Activated CD8-positive, alpha-beta T cell treated with anti-CD3 and anti-CD28 coated beads for 36 hours (primary cell): ENCODE measurements at regions not wholly inside any gene's neighbourhood (a gene's known extent, or its start where the extent isn't known, plus 50 kb on each side); places are given as distances from the start of the nearest gene placed in this dataset.
A peak's percentile ranks its signal among the peaks of the same experiment; 100 is the strongest.
"Not testable (repeated sequence)": the region's sequence is repeated elsewhere in the genome, so short reads cannot be mapped to it uniquely, and the experiment has no call there.

Source experiments
- ATAC-seq: fragments of 200-7000 bp; cut with Tn5 transposase; one replicate; pipeline ENCODE4 v1.10.0; 2021; ENCODE audit warnings: mild to moderate bottlenecking, moderate library complexity
- CTCF ChIA-PET: fragments of 350-600 bp; sonication (Branson Sonifier 250); formaldehyde crosslinking; loops from one replicate; lab custom pipeline; 2021; ENCODE audit warnings: antibody characterized with exemption; lab: Charles Lee
- POLR2A ChIA-PET: fragments of 350-600 bp; sonication (Branson Sonifier 250); formaldehyde crosslinking; loops from one replicate; lab custom pipeline; 2021; ENCODE audit warnings: antibody characterized with exemption; lab: Charles Lee
- DNase-seq: peaks from one replicate; pipeline ENCODE4 v3.0.0-alpha.2; 2020
- H3K27ac Mint-ChIP-seq: one replicate; pipeline ENCODE4 v1.8.0; 2021; ENCODE audit warnings: mild to moderate bottlenecking, mixed read lengths
- H3K27me3 Mint-ChIP-seq: one replicate; pipeline ENCODE4 v1.8.0; 2021; ENCODE audit warnings: mixed read lengths
- H3K36me3 Mint-ChIP-seq: one replicate; pipeline ENCODE4 v1.8.0; 2021; ENCODE audit warnings: low read depth, mixed read lengths
- H3K4me1 Mint-ChIP-seq: one replicate; pipeline ENCODE4 v1.8.0; 2021; ENCODE audit warnings: low read depth, mixed read lengths
- H3K4me3 Mint-ChIP-seq: one replicate; pipeline ENCODE4 v1.8.0; 2021; ENCODE audit warnings: mild to moderate bottlenecking, moderate library complexity, mixed read lengths
- H3K9me3 Mint-ChIP-seq: one replicate; pipeline ENCODE4 v1.8.0; 2021; ENCODE audit warnings: mixed read lengths
- intact Hi-C: fragments of 100-400 bp; cut with micrococcal nuclease; formaldehyde crosslinking; loops from one replicate; pipeline ENCODE4 v1.10.0; 2022
- TF ChIP-seq, protein P1 (sequence below): fragments of 200-600 bp; IDR thresholded peaks from one replicate; pipeline ENCODE4 v1.8.0; 2022; ENCODE audit warnings: antibody characterized with exemption, mild to moderate bottlenecking

GRCh38 chr21:15671188-15671587, 58.6 kb upstream of the USP25 start:
- no peak overlapping the region for H3K4me3 Mint-ChIP-seq
- no peak overlapping the region for H3K27ac Mint-ChIP-seq
- intact Hi-C loops = no loop called here
- TF ChIP-seq, protein P1, sequence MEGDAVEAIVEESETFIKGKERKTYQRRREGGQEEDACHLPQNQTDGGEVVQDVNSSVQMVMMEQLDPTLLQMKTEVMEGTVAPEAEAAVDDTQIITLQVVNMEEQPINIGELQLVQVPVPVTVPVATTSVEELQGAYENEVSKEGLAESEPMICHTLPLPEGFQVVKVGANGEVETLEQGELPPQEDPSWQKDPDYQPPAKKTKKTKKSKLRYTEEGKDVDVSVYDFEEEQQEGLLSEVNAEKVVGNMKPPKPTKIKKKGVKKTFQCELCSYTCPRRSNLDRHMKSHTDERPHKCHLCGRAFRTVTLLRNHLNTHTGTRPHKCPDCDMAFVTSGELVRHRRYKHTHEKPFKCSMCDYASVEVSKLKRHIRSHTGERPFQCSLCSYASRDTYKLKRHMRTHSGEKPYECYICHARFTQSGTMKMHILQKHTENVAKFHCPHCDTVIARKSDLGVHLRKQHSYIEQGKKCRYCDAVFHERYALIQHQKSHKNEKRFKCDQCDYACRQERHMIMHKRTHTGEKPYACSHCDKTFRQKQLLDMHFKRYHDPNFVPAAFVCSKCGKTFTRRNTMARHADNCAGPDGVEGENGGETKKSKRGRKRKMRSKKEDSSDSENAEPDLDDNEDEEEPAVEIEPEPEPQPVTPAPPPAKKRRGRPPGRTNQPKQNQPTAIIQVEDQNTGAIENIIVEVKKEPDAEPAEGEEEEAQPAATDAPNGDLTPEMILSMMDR = no peak
- ATAC-seq = no peak
- ChIA-PET CTCF (interaction anchor here (1.3 to 1.5 kb wide), 3 partner anchors 8 to 156 kb away, joined by 3 to 5 read pairs (median 3); no protein-coding TSS in a partner anchor), POLR2A (interaction anchor here (0.6 kb wide), 1 partner anchor 30 kb away, joined by 3 read pairs; no protein-coding TSS in a partner anchor)
- H3K27me3 Mint-ChIP-seq = no peaks in the 10 kb centered on the region
- no peaks in the 10 kb centered on the region for H3K36me3 Mint-ChIP-seq
- DNase-seq = no peak
- no peaks in the 10 kb centered on the region for H3K9me3 Mint-ChIP-seq
- no peaks in the 10 kb centered on the region for H3K4me1 Mint-ChIP-seq

GRCh38 chr21:15672578-15672977, 57.2 kb upstream of the USP25 start:
- H3K27me3 Mint-ChIP-seq, H3K27ac Mint-ChIP-seq, POLR2A ChIA-PET, H3K4me1 Mint-ChIP-seq, H3K36me3 Mint-ChIP-seq, DNase-seq, ATAC-seq, intact Hi-C loops, H3K4me3 Mint-ChIP-seq, H3K9me3 Mint-ChIP-seq: not testable (repeated sequence)
- CTCF ChIA-PET = interaction anchor here (1.3 kb wide), 1 partner anchor 154 kb away, joined by 3 read pairs; no protein-coding TSS in a partner anchor

DNA sequence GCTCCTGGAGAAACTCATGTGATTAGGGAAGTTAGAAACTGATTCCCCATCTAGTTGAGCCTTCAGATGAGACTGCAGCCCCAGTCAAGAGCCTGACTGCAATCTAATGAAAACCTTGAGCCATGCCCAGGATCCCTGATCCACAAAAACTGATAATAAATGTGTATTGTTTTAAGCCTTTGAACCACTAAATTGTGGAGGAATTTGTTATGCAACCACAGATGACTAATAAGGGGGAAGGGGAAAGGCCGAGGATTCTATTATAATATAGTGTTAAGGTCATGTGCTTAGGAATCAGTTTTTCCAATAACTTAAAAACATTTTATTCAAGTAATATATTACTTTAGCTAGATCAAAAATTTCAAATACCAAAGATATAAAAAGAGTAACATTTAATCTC, 52.8 kb upstream of the USP25 start:
- DNase-seq = no peak
- Mint-ChIP-seq H3K4me3 (no peak overlapping the region), H3K9me3 (no peaks in the 10 kb centered on the region), H3K27me3 (no peaks in the 10 kb centered on the region), H3K4me1 (no peaks in the 10 kb centered on the region), H3K36me3 (no peaks in the 10 kb centered on the region), H3K27ac (no peak overlapping the region)
- CTCF ChIA-PET = no interaction called here
- POLR2A ChIA-PET = no interaction called here
- no peak for ATAC-seq
- TF ChIP-seq, protein P1 = no peak
- intact Hi-C loops = no loop called here

- no peak overlapping the region for H3K27ac Mint-ChIP-seq
- peak; percentile 4 for DNase-seq
- intact Hi-C loops = no loop called here
- no peaks in the 10 kb centered on the region for H3K9me3 Mint-ChIP-seq
- TF ChIP-seq, protein P1 = no peak
- H3K4me3 Mint-ChIP-seq = no peak overlapping the region
- ATAC-seq = no peak
- CTCF ChIA-PET = interaction anchor here (1.7 kb wide), 1 partner anchor 9 kb away, joined by 5 read pairs; no protein-coding TSS in a partner anchor
- no peaks in the 10 kb centered on the region for H3K27me3 Mint-ChIP-seq
- no peaks in the 10 kb centered on the region for H3K36me3 Mint-ChIP-seq
- POLR2A ChIA-PET = no interaction called here
- peaks cover 10% of the 10 kb centered on the region for H3K4me1 Mint-ChIP-seq
Measured at GRCh38 chr21:15679630-15680029, 50.2 kb upstream of the USP25 start.
